ENCODE measurements at regions not wholly inside any gene's neighbourhood (a gene's known extent, or its start where the extent isn't known, plus 50 kb on each side); places are given as distances from the start of the nearest gene placed in this dataset.

- TF ChIP-seq CTCF (IDR thresholded peaks at IDR 0.05; ENCODE audit: insufficient read depth, low read depth, low read length, missing control alignments), result no peak
- H3K4me3 ChIP-seq (ENCODE audit: low read length), result no peak overlapping the region
- DNase-seq (ENCODE audit: low read depth), result no peak
Measured at GRCh38 chr4:159881158-159881557, 778.3 kb downstream of the RAPGEF2 start.

GRCh38 chr4:159884989-159885388, 782.1 kb downstream of the RAPGEF2 start:
- TF ChIP-seq CTCF (IDR thresholded peaks at IDR 0.05; ENCODE audit: insufficient read depth, low read depth, low read length, missing control alignments), result no peak
- DNase-seq (ENCODE audit: low read depth), result no peak
- no peak overlapping the region for H3K4me3 ChIP-seq (ENCODE audit: low read length)

DNA sequence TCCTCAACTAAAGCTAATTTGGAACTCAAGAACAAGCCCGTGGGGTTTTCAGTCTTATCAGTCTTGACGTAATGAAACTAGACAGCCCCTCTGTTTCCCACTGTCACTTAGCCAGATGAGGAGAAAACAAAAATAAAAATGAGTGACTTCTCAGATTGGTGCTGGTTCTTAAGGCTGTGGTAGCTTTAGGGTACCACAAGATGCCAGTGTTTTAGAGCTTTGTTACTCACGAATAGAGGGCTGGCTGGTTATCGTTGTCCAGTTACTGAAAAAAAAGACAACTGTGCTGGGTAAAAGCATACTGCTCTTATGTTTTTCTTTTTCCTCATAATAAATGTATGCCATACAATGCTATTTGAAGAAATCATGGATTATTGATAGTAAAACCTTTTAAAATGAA, 796.7 kb downstream of the RAPGEF2 start:
- no peak overlapping the region for H3K4me3 ChIP-seq (ENCODE audit: low read length)
- DNase-seq (ENCODE audit: low read depth), result no peak
- TF ChIP-seq CTCF (IDR thresholded peaks at IDR 0.05; ENCODE audit: insufficient read depth, low read depth, low read length, missing control alignments), result peak; percentile 8

GRCh38 chr4:159900562-159900961, 797.7 kb downstream of the RAPGEF2 start:
- TF ChIP-seq CTCF (IDR thresholded peaks at IDR 0.05; ENCODE audit: insufficient read depth, low read depth, low read length, missing control alignments), result peak; percentile 28

GRCh38 chr4:159902648-159903047, 799.8 kb downstream of the RAPGEF2 start:
- no peak for TF ChIP-seq CTCF (IDR thresholded peaks at IDR 0.05; ENCODE audit: insufficient read depth, low read depth, low read length, missing control alignments)
- no peak for DNase-seq (ENCODE audit: low read depth)
- no peak overlapping the region for H3K4me3 ChIP-seq (ENCODE audit: low read length)

More at GRCh38 chr4:159900562-159900961, 797.7 kb downstream of the RAPGEF2 start:
- peak; percentile 1 for DNase-seq (ENCODE audit: low read depth)
- no peak overlapping the region for H3K4me3 ChIP-seq (ENCODE audit: low read length)

- H3K4me3 ChIP-seq (ENCODE audit: low read length), result no peak overlapping the region
- no peak for TF ChIP-seq CTCF (IDR thresholded peaks at IDR 0.05; ENCODE audit: insufficient read depth, low read depth, low read length, missing control alignments)
- no peak for DNase-seq (ENCODE audit: low read depth)
Measured at GRCh38 chr4:159904906-159905305, 802.0 kb downstream of the RAPGEF2 start.

- DNase-seq (ENCODE audit: low read depth), result no peak
- no peak for TF ChIP-seq CTCF (IDR thresholded peaks at IDR 0.05; ENCODE audit: insufficient read depth, low read depth, low read length, missing control alignments)
Measured at GRCh38 chr4:159906051-159906450, 803.2 kb downstream of the RAPGEF2 start.

More at GRCh38 chr4:159906051-159906450, 803.2 kb downstream of the RAPGEF2 start:
- no peak overlapping the region for H3K4me3 ChIP-seq (ENCODE audit: low read length)
